Chondrocyte (in vitro differentiated cells): ENCODE measurements at regions not wholly inside any gene's neighbourhood (a gene's known extent, or its start where the extent isn't known, plus 50 kb on each side); places are given as distances from the start of the nearest gene placed in this dataset.

Experiments used
- DNase-seq: peaks from one replicate; pipeline ENCODE4 v3.0.0; 2021; ENCODE audit warnings: mixed read lengths, low spot score
- H3K27ac Mint-ChIP-seq: one replicate; pipeline ENCODE4 v1.8.0; 2021; ENCODE audit warnings: mild to moderate bottlenecking, moderate library complexity, mixed read lengths; ENCODE audit not compliant: unreplicated experiment
- H3K27me3 Mint-ChIP-seq: 2 replicates; pipeline ENCODE4 v1.8.0; 2021; ENCODE audit warnings: low read depth, mixed read lengths
- H3K36me3 Mint-ChIP-seq: 2 replicates; pipeline ENCODE4 v1.8.0; 2021; ENCODE audit warnings: low read depth, mixed read lengths
- H3K4me1 Mint-ChIP-seq: 2 replicates; pipeline ENCODE4 v1.8.0; 2021; ENCODE audit warnings: low read depth, mild to moderate bottlenecking, mixed read lengths
- H3K4me3 Mint-ChIP-seq: one replicate; pipeline ENCODE4 v1.8.0; 2021; ENCODE audit warnings: mild to moderate bottlenecking, moderate library complexity, mixed read lengths; ENCODE audit not compliant: unreplicated experiment
- H3K9me3 Mint-ChIP-seq: 2 replicates; pipeline ENCODE4 v1.8.0; 2021; ENCODE audit warnings: low read depth, mixed read lengths
- TF ChIP-seq, protein P1 (sequence below): fragments of 200-600 bp; sonication (generic); IDR thresholded peaks from 2 replicates; pipeline ENCODE4 v1.5.0; 2021; ENCODE audit warnings: antibody characterized with exemption, mild to moderate bottlenecking, moderate library complexity

DNA sequence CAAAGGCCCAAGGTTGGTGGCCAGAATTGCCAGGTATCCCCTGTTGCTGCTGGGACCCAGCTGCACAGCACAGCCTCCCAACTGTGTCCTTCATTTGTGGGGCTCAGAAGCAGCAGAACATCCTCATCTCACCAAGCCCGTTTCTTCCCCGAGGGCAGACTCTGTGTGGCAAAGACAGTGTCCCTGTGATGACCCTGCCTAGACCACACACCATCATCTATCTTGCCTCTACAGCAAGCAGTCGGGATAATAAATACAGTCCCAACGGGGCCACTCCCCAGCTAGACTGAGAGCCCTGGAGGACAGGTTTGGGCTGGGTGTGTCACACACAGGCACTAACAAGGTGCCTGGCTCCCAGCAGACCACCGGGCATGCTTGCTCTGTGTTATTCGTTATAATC, 93.4 kb downstream of the PTGR3 start:
- peaks cover 2% of the 10 kb centered on the region for H3K27me3 Mint-ChIP-seq
- H3K36me3 Mint-ChIP-seq: no peaks in the 10 kb centered on the region
- DNase-seq: no peak
- H3K9me3 Mint-ChIP-seq: no peaks in the 10 kb centered on the region
- H3K4me1 Mint-ChIP-seq: no peaks in the 10 kb centered on the region
- TF ChIP-seq, protein P1, sequence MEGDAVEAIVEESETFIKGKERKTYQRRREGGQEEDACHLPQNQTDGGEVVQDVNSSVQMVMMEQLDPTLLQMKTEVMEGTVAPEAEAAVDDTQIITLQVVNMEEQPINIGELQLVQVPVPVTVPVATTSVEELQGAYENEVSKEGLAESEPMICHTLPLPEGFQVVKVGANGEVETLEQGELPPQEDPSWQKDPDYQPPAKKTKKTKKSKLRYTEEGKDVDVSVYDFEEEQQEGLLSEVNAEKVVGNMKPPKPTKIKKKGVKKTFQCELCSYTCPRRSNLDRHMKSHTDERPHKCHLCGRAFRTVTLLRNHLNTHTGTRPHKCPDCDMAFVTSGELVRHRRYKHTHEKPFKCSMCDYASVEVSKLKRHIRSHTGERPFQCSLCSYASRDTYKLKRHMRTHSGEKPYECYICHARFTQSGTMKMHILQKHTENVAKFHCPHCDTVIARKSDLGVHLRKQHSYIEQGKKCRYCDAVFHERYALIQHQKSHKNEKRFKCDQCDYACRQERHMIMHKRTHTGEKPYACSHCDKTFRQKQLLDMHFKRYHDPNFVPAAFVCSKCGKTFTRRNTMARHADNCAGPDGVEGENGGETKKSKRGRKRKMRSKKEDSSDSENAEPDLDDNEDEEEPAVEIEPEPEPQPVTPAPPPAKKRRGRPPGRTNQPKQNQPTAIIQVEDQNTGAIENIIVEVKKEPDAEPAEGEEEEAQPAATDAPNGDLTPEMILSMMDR: no peak
- H3K27ac Mint-ChIP-seq: no peak overlapping the region
- H3K4me3 Mint-ChIP-seq: no peak overlapping the region
